RPMI8226 (cell line): ENCODE measurements at regions not wholly inside any gene's neighbourhood (a gene's known extent, or its start where the extent isn't known, plus 50 kb on each side); places are given as distances from the start of the nearest gene placed in this dataset.
"Not testable (repeated sequence)": the region's sequence is repeated elsewhere in the genome, so short reads cannot be mapped to it uniquely, and the experiment has no call there.

ENCODE experiments used
- DNase-seq: peaks from one replicate; pipeline ENCODE4 v3.0.0-alpha.2; 2015

DNA sequence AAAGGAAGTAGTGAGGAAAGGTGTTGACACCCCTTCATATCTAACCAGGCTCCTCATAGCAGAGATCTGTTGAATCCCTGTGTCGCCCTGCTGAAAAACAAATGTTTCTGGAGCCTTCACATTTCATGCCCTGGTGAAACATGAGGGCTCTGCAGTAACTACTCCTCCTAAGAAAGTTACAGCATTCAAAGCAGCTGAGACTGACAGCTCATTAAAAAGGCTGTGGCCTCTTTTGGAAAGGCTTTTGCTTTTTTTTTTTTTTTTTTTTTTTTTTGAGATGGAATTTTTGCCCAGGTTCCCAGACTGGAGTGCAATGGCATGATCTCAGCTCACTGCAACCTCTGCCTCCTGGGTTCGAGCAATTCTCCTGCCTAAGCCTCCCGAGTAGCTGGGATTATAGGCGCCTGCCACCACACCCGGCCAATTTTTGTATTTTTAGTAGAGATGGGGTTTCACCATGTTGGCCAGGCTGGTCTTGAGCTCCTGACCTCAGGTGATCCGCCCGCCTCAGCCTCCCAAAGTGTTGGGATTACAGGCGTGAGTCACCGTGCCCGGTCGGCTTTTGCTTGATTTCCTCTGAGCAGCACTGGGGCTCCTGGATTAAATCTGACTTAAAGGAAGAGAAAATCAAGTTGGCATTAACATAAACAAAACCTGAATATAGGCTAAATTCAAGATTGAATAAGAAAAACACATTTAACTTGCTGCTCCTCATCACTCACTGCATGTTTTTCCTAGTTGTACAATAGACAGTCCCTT lies 112.9 kb downstream of the PCSK1 start:
- DNase-seq, result not testable (repeated sequence)

DNA sequence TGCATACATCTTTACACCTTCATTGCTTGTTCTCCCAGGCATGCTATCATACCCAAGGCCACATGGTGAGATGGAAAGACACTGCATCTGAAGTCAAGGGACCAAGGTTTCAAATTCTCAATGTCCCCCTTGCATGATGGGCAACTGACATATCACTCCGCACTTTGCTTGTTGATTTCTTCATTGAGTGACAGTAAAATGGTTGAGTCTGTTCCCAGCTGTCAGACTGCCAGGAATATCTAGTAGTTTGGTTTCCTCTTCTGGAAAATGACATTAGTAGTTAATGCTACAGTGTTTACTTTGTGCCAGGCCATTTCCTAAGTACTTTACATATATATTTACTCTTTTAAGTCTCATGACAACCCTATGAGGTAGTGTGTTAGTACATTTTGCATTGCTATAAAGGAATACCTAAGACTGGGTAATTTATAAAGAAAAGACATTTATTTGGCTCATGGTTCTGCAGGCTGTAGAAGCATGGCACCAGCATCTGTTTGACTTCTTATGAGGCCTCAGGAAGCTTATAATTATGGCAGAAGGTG lies 114.4 kb downstream of the PCSK1 start:
- DNase-seq, result no peak

DNA sequence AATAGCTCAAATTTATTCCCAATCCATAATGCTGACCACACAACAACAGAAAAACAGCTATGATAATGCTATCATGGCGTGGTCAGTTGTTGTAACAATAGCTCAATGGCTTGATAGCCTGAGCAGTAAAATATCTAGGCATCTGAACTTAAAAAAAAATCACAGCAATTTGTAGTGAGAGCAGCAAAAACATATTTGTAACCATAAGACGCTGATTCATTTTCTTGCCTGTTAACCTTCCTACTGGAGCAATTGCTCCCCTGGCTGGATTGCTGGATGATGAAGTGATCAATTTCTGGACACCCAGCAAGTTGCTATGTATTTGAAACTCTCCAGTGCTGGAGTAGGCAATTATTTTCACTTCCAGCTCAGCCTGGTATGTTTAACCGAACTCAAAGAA lies 115.1 kb downstream of the PCSK1 start:
- no peak for DNase-seq

DNA sequence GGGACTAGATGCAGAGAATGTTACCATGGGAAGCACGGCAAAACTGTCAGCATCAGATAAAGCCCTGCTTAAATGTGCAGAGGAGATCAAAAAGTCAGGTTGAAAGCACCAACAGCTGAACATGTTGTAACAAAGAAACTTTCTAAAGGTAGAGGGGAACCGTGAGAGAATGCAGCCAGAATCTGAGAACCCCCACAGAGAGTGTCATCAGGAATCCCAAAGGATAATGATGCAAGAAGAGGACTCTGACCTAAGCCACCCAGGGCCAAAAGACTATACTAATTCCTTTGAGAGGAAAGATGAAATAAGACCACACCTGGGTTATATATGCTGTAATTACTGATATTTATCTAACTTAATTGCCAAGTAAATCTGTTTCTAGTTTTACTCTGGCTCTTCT lies 116.6 kb downstream of the PCSK1 start:
- no peak for DNase-seq

DNA sequence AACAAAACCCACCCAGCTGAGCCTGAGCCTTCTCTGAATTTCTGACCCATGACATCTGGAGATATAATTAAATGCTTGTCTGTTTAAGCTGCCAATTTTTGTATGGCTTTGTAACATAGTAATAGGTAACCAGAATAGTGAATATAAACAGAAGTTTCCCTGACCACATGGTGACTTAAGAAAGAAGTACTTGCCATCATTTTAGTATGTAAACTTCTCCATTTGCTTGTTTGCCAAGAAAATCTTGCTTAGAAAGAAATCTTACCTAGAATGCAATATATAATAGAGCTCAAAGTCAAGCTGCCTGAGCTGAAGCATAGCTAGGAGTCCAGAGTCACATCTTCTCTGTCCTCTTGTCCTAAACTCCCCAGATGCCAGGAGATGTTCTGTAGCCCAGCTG lies 117.0 kb downstream of the PCSK1 start:
- no peak for DNase-seq

DNA sequence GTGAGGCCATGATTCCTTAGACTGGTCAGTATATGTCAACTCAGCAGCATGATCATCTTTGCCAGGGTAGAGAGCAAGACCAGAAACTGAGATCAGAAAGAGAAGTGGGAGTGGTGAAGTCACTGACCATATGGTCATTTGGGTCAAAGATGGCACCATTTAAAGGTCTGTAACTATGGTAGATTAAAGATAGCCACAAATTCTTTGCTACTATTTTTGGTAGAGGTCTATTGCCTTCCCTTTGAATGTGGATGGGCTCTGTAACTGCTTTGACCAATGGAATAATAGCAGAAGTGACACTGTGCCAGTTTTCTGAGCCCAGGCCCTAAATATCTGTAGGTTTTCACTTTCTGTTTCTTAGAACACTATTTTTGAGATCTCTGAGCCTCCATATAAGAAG lies 117.6 kb downstream of the PCSK1 start:
- no peak for DNase-seq

DNA sequence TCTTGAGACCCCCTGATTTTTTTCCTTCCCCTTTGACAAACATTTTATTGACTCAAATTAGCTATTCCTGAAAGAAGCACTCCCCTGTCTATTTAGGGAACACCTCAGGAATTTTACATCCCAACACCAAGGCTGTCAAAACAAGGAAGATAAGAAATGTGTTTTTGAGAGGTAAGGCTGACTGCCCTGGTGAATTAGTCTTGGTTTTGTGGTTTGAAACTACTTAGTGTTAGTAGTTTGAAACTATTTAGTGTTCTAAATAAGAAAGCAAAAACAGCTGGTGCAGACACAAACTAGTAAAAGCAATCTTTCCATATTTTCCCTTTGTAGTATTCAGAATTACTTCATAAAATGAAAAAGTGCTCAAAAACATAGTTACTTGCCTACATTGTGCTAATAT lies 120.7 kb downstream of the PCSK1 start:
- DNase-seq, result no peak

DNA sequence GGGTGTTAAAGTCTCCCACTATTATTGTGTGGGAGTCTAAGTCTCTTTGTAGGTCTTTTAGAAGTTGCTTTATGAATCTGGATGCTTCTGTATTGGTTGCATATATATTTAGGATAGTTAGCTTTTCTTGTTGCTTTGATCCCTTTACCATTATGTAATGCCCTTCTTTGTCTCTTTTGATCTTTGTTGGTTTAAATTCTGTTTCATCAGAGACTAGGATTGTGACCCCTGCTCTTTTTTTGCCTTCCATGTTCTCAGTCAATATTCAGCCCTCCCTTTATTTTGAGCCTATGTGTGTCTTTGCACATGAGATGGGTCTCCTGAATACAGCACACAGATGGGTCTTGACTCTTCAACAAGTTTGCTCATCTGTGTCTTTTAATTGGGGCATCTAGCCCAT lies 126.0 kb downstream of the PCSK1 start:
- not testable (repeated sequence) for DNase-seq

DNA sequence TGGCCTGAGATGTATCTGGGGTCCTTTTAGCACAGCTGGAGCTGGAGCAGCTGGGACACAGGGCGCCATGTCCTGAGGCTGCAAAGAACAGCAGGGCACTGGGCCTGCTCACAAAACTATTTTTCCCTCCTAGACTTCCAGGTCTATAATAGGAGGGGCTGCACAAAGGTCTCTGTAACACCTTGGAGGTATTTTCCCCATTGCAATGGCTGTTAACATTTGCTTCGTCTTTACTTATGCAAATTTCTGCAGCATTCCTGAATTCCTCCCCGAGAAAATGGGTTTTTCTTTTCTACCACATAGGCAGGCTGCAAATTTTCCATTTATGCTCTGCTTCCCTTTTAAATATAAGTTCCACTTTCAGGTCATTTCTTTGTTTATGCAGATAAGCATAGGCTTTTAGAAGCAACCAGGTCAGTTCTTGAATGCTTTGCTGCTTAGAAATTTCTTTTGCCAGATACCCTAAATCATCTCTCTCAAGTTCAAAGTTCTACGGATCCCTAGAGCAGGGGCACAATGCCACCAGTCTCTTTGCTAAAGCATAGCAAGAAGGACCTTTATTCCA lies 130.8 kb downstream of the PCSK1 start:
- no peak for DNase-seq

DNA sequence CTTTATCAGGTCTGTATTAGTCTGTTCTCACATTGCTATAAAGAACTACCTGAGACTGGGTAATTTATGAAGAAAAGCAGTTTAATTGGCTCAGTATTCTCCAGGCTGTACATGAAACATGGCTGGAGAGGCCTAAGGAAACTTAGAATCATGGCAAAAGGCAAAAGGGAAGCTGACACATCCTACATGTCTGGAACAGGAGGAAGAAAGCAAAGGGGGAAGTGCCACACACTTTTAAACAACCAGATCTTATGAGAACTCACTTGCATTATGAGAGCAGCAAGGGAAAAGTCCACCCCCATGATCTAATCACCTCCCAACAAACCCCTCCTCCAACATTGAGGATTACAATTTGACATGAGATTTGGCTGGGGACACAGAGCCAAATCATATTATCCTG lies 132.1 kb downstream of the PCSK1 start:
- no peak for DNase-seq

DNA sequence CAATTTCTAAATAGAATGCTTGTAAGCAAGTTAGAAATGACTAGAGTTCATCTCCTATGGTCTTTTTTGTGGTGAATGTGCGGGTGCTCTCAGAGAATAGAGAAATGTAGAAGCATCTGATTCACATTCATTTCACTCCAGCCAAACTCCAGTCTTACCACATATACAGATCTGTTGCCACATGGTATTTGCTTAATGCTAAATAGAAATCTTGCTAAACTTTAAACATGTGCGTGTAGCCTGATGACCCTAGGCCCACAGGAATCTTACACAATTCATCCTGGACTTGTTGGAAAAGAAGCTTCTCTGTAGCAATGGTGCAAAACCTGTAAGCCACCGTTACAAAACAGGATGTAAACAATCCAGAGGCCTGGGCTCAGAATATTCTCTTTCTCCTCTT lies 135.2 kb downstream of the PCSK1 start:
- no peak for DNase-seq

DNA sequence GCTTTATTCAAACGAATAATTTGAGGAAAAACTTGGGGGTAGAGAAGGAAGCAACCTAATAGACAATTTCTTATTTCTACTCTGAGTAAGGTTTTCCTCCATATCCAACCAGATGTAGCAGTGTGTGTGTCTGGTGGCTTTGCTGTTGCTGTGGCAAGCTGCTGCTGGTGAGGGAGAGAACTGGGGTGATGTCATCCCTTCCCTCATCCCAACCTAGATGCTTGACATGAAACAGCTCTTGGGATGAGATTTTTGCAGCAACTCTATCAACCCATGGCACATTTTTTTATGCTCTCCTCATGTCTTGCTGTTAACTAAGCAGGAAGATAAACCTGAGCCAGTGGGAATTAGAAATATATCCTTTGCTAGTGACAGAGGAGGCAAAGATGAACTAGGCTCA lies 135.8 kb downstream of the PCSK1 start:
- DNase-seq, result no peak

DNA sequence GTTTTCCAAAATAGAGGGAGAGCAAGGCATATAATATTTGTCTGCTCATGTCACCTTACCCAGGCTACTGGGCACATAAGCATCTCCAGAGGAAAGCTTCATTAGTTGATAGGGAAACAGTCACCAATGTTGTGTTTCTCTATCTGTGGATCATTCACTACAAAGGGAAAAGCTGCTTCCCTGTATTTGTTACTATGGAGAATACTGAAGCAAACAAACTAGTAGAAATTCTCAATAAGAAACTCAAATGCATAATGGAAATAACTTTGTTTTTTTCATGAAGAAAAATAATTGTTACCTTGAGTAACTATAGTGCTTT lies 138.2 kb downstream of the PCSK1 start:
- DNase-seq, result no peak

DNA sequence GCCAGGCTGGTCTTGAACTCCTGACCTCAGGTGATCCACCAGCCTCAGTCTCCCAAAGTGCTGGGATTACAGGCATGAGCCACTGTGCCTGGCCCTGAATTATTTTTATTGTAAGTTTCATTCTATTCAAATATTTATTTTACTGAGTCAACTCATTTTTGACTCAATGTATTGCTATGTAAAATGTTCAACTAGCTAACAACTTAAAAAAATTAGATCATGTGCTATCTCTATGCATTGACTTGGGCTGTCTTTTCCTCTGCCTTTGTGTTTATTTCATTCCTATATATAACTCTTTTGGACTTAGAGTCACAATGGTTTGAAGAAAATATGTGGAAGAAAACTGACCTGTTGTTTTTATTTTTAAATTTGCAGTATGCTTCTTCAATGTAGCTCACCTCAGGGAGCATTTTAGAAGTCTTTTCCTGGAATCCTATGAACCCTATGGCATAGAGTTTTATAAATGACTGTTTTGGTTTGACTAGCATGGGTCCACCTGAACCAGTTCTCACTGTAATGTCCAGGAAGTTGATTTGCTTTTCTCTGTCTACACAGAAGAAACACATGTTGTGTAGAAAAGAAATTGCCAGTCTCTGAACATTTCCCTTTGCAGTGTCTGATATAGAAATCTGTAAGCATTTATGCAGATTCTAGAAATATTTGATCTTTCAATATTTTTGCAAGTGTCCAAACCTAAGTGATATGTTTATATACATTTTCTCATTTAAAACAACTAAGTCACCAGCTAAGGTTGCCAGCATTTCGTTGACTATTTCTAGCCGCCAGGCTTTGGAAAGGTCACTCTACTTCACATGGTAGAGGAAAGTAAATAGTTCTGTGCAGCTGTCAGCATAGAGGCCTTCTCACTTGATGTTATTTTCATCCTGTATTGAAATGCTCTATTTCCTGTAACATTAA lies 138.8 kb downstream of the PCSK1 start:
- no peak for DNase-seq

DNA sequence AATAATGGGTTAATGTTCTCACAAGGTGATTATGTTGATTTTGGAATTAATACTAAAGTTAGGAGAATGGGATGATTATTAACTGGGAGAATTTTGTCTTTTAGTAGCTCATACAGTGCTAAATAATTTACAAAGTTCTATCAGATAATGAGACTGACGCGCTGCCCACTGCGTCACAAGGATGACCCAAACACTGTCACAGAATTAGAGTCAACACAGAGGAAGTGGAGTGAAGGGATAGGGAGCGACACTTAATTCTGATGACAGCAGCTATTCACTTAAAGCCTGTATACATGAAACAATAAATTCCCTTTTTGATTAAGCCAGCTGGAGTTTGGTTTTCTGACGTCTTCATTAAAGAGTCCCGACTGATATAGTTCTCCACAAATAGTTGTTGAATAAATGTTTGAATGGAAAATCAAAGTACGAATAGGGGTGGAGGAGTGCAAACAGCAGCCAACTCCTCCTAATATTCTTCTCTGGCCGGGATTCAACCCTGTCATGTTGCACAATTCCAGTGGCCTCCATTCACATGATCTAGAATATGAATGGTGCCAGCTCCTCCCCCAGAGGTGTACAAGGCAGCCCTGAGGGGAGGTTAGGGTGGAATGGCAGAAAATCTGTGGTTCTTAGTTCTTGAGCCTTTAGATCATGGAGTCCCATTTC lies 140.3 kb downstream of the PCSK1 start:
- no peak for DNase-seq

DNA sequence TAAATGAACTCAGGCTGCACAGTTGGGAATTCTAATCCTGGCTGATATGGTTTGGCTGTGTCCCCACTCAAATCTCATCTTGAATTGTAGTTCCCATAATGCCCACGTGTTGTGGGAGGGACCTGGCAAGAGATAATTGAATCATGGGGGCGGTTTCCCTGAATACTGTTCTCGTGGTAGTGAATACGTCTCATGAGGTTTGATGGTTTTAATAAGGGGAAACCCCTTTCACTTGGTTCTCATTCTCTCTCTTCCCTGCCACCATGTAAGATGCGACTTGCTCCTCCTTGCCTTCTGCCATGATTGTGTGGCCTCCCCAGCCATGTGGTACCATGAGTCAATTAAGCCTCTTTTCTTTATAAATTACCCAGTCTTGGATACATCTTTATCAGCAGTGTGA lies 143.8 kb downstream of the PCSK1 start:
- DNase-seq, result not testable (repeated sequence)

DNA sequence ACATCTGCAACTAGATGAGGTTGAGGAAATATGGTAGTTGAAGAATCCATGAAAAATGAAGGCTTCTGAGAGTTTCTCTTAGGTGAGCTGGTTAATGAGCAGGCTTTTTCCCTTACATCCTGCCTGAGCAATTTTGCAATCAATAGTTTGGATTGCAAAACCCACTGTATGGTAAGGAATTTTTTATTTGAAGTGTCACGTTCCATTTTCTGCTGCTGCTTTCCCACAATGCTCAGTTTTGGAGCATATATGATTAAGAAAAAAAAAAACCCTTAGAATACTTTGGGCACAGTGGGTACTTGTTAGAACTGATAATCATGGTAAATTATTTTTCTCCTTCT lies 144.2 kb downstream of the PCSK1 start:
- no peak for DNase-seq

DNA sequence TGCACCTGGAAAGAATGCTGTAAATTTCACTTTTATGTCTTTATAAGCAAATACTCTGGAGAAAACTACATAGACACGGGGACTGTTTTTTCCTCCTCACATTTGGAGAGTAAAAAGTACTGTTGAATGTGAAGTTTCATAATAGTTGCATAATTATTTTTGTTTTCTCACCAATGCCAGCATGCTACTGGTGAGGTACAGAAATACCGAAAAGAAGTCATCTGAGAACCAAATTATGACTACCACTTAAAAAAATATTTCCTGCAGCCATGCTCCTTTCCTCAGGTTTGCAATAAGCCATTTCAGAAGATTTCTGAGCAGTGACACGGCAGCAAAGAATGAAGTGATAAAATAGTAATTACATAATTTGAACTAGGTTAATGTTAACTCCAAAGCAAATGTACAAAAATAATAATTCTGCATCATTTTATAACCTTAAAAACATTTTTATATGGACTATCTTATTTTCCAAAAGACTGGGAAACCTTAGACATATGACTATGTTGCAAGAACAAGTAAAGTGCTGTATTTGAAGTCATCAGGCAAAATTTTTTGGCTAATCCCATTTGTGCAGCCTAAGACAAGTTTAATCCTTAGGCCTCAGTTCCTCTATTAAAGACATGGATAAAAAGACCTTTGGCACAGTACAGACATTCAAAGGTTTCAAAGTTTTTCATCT lies 144.7 kb downstream of the PCSK1 start:
- no peak for DNase-seq

DNA sequence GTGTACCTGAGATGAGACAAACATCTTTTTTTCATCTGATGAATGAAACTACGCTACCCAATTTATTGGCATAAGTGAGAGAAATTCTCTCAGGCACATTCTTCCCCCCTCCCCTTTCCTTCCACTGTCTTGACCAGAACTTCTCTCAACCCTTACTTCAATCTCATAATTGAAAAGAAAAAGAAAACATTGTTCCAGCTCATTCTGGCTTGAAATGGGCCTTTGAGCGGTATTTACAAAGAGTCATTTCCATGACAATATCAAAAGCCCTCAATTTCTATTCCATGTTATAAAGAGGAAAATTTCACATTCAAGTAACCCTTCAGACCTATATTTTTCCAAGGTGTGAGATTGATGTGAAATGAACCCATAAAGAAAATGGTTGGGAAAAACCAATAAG lies 145.9 kb downstream of the PCSK1 start:
- DNase-seq, result no peak

DNA sequence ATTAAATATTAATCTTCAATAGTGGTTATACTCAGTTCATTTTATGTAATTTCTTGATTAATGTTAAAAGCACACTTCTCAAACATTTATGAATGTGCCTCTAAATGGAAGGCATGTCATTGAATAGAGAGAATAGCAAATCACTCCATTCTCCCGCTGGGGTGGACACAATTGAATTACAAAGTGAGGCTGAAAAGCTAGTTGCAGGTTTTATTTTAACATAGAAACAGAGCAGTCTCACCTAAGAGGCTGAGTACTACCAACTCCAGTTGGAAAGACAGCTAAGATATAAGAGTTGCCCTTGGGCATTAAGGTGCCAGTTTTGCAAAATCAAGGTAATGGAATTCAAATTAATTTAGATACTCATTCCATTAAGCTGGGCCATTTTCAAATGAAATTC lies 147.2 kb downstream of the PCSK1 start:
- no peak for DNase-seq

DNA sequence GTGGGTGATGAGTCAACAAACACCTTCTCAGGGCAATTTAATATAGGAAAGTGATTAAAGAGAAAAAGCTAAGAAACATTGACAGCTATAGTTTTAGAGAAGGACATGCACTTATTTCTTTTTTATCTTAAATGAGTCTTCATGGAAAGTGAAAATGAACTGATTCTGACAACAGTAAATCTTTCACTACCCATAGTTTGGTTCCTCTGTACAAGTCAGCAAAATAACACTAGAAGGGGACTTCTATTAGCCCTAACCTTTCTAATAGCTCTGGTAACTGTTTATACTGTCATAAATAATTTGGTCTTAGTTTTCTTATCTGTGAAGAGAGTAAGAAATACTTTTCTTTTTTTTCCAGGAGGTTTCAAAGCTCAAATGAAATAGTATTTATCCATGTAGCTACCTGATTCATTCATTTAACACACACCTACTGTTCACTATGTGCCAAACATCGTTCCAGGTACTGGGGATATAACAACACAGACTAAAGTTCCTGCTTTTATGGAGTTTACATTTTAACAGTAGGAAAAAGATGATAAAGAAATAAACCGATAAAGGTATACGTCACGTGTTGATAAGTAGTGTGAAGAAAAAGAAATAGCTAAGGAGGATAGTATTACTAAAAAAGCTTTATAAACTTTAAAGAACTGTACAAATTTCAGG lies 148.2 kb downstream of the PCSK1 start:
- no peak for DNase-seq

DNA sequence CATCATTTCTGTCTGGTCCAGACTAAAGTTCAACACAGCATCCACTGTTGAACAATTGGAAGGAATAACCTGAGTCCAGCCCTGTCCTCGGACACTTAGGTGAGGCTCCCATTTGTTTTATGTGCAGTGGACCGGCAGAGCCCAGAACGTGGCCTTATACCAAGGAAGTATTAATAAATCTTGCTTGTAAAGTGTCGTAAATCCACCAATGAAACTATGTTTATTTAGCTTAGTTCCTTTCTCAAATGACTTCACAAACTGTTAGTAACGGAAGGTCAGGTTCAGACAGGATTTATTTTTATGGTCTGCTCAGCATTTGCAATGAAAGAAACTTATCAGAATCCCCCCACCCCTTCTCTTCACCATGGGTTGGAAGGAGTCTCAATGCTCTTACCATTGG lies 149.5 kb downstream of the PCSK1 start:
- no peak for DNase-seq
